Uterus (tissue), 2 donors: ENCODE measurements at regions not wholly inside any gene's neighbourhood (a gene's known extent, or its start where the extent isn't known, plus 50 kb on each side); places are given as distances from the start of the nearest gene placed in this dataset.

Experiments used
- CTCF ChIP-seq, 4 experiments: fragments of 200-600 bp in 2 of 4; fragments of 450-650 bp in 2 of 4; sonication (generic) in 2 of 4; IDR thresholded peaks; one replicate each; pipeline ENCODE4 v1.5.1; 2016 to 2019; ENCODE audit warnings: antibody characterized with exemption in 4 of 4, mild to moderate bottlenecking in 2 of 4, moderate library complexity in 1 of 4
- POLR2A ChIP-seq, 2 donors: fragments of 450-650 bp; IDR thresholded peaks; one replicate each; pipeline ENCODE4 v1.6.1; 2016; ENCODE audit warnings: antibody characterized with exemption in 2 of 2, mild to moderate bottlenecking in 1 of 2, moderate library complexity in 1 of 2

- no peak for TF ChIP-seq CTCF (IDR thresholded peaks at IDR 0.05)
- TF ChIP-seq POLR2A (IDR thresholded peaks at IDR 0.05), result no peak
Observed at GRCh38 chr3:1613962-1614361, 484.7 kb upstream of the CNTN4 start.
